CD8-positive, alpha-beta memory T cell (primary cell): ENCODE measurements at regions not wholly inside any gene's neighbourhood (a gene's known extent, or its start where the extent isn't known, plus 50 kb on each side); places are given as distances from the start of the nearest gene placed in this dataset.
A peak's percentile ranks its signal among the peaks of the same experiment; 100 is the strongest.

ENCODE experiments used
- CTCF ChIA-PET: fragments of 350-600 bp; sonication (Branson Sonifier 250); formaldehyde crosslinking; loops from one replicate; lab custom pipeline; 2021; ENCODE audit warnings: antibody characterized with exemption; lab: Charles Lee
- POLR2A ChIA-PET: fragments of 350-600 bp; sonication (Branson Sonifier 250); formaldehyde crosslinking; loops from one replicate; lab custom pipeline; 2021; ENCODE audit warnings: antibody characterized with exemption; lab: Charles Lee
- DNase-seq, 5 donors: peaks; one replicate each; pipeline versions ENCODE4 v3.0.0 to v3.0.0-alpha.2; 2020 to 2022; ENCODE audit warnings: mixed read lengths in 1 of 5
- H3K27ac ChIP-seq: one replicate; pipeline ENCODE4 v1.7.0; 2013; ENCODE audit warnings: low read depth, mild to moderate bottlenecking, low read length, moderate library complexity
- H3K27me3 ChIP-seq: 2 replicates; pipeline ENCODE4 v1.7.0; 2013; ENCODE audit warnings: low read length, mild to moderate bottlenecking; ENCODE audit not compliant: insufficient read depth, poor library complexity, severe bottlenecking
- H3K36me3 ChIP-seq: 2 replicates; pipeline ENCODE4 v1.7.0; 2013; ENCODE audit warnings: mild to moderate bottlenecking, low read length, moderate library complexity; ENCODE audit not compliant: insufficient read depth
- H3K4me1 ChIP-seq: 2 replicates; pipeline ENCODE4 v1.7.0; 2013; ENCODE audit warnings: mild to moderate bottlenecking, low read length, moderate library complexity; ENCODE audit not compliant: insufficient read depth
- H3K4me3 ChIP-seq: 2 replicates; pipeline ENCODE4 v1.7.0; 2013; ENCODE audit warnings: mild to moderate bottlenecking, low read length
- H3K9me3 ChIP-seq: 2 replicates; pipeline ENCODE4 v1.7.0; 2013; ENCODE audit warnings: mild to moderate bottlenecking, low read length
- H3K27ac Mint-ChIP-seq, 8 donors: one replicate each; pipeline ENCODE4 v1.8.0; 2020 to 2021; ENCODE audit warnings: mixed read lengths in 8 of 8, mild to moderate bottlenecking in 6 of 8, inconsistent platforms in 3 of 8, moderate library complexity in 3 of 8
- H3K27me3 Mint-ChIP-seq, 2 donors: one replicate each; pipeline ENCODE4 v1.8.0; 2020 to 2021; ENCODE audit warnings: mixed read lengths in 2 of 2, mild to moderate bottlenecking in 1 of 2, moderate library complexity in 1 of 2
- H3K36me3 Mint-ChIP-seq, 3 donors: one replicate each; pipeline ENCODE4 v1.8.0; 2020 to 2021; ENCODE audit warnings: mixed read lengths in 3 of 3, inconsistent platforms in 1 of 3, mild to moderate bottlenecking in 1 of 3
- H3K4me1 Mint-ChIP-seq, 3 donors: one replicate each; pipeline ENCODE4 v1.8.0; 2020 to 2021; ENCODE audit warnings: mixed read lengths in 3 of 3, inconsistent platforms in 1 of 3, mild to moderate bottlenecking in 1 of 3
- H3K4me3 Mint-ChIP-seq, 7 donors: one replicate each; pipeline ENCODE4 v1.8.0; 2020 to 2021; ENCODE audit warnings: mixed read lengths in 7 of 7, mild to moderate bottlenecking in 6 of 7, moderate library complexity in 4 of 7, inconsistent platforms in 2 of 7
- H3K9me3 Mint-ChIP-seq, 5 donors: one replicate each; pipeline ENCODE4 v1.8.0; 2020 to 2022; ENCODE audit warnings: mixed read lengths in 5 of 5, mild to moderate bottlenecking in 3 of 5, moderate library complexity in 2 of 5, inconsistent platforms in 1 of 5

DNA sequence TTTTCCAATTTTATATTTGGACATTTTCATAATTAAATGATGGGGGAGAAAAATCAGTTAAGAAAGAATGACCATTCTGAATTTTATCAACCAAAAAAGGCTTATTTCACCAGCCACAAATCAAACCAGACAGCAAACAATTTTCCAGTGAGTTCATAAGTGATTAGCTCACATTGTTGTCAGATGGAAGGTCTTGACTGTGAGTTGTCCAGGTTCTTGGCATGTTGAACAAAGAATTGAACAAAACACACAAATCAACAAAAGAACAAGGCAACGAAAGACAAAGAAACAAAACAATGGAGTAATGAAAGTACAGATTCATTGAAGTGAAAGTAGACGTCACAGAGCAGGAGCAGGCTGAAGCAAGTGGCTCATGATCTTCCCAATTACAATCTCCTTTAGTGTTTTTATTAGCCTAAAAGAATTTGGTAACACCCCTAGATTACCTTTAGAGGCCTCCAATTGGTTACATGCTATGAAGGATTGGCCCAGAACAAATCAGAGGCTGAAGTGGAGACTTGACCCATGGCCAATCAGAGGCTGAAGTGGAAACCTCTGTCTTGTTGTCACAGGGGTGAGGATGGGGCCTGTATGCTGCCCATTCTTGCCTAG lies 248.7 kb downstream of the NEBL start:
- POLR2A ChIA-PET, result no interaction called here
- Mint-ChIP-seq H3K9me3 (peaks cover 4 to 16% (median 8%) of the 10 kb centered on the region in 5 donors), H3K27me3 (no peaks in the 10 kb centered on the region), H3K4me1 (no peaks in the 10 kb centered on the region), H3K36me3 (no peaks in the 10 kb centered on the region), H3K27ac (no peak overlapping the region), H3K4me3 (no peak overlapping the region)
- H3K4me1 ChIP-seq, result no peaks in the 10 kb centered on the region
- no peaks in the 10 kb centered on the region for H3K36me3 ChIP-seq
- H3K27me3 ChIP-seq, result no peaks in the 10 kb centered on the region
- CTCF ChIA-PET, result no interaction called here
- no peak overlapping the region for H3K27ac ChIP-seq
- no peak for DNase-seq
- H3K9me3 ChIP-seq, result no peaks in the 10 kb centered on the region
- H3K4me3 ChIP-seq, result no peak overlapping the region

GRCh38 chr10:20647756-20648155 lies 249.4 kb downstream of the NEBL start:
- Mint-ChIP-seq H3K36me3 (no peaks in the 10 kb centered on the region), H3K4me1 (no peaks in the 10 kb centered on the region), H3K27me3 (no peaks in the 10 kb centered on the region), H3K27ac (no peak overlapping the region), H3K9me3 (peaks cover 4 to 15% (median 7%) of the 10 kb centered on the region in 5 donors), H3K4me3 (no peak overlapping the region)
- H3K36me3 ChIP-seq, result no peaks in the 10 kb centered on the region
- CTCF ChIA-PET, result no interaction called here
- no peak overlapping the region for H3K4me3 ChIP-seq
- DNase-seq, result no peak
- H3K27me3 ChIP-seq, result no peaks in the 10 kb centered on the region
- H3K27ac ChIP-seq, result no peak overlapping the region
- H3K4me1 ChIP-seq, result no peaks in the 10 kb centered on the region
- POLR2A ChIA-PET, result no interaction called here
- H3K9me3 ChIP-seq, result no peaks in the 10 kb centered on the region

DNA sequence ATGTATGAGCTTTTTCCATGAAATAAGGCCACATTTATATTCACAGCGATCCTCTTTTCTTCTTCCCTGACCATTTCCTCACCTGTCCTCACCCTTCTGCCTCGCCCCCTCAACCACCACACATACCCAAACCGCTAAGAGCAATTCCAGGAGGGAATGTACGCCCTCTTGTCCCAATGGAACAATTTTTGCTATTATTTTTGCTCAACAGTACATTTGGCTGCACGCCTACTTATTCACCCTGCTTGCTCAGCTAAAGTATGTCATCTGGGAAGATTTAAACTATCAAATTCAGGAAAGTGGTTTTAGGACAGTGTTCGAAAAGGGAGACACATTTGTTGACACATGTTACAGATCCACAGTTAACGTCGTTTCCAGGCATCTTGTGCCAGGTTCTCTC lies 252.7 kb downstream of the NEBL start:
- Mint-ChIP-seq H3K27me3 (no peaks in the 10 kb centered on the region), H3K9me3 (peaks cover 0 to 17% (median 11%) of the 10 kb centered on the region in 5 donors), H3K4me1 (no peaks in the 10 kb centered on the region), H3K4me3 (no peak overlapping the region), H3K27ac (peak overlapping the region in 1 of 8 donors; percentile 78), H3K36me3 (no peaks in the 10 kb centered on the region)
- POLR2A ChIA-PET, result no interaction called here
- CTCF ChIA-PET, result no interaction called here
- no peak for DNase-seq
- H3K9me3 ChIP-seq, result no peaks in the 10 kb centered on the region
- no peaks in the 10 kb centered on the region for H3K4me1 ChIP-seq
- H3K27ac ChIP-seq, result no peak overlapping the region
- H3K4me3 ChIP-seq, result no peak overlapping the region
- no peaks in the 10 kb centered on the region for H3K27me3 ChIP-seq
- H3K36me3 ChIP-seq, result no peaks in the 10 kb centered on the region

- H3K4me1 ChIP-seq, result no peaks in the 10 kb centered on the region
- POLR2A ChIA-PET, result no interaction called here
- no peaks in the 10 kb centered on the region for H3K27me3 ChIP-seq
- H3K9me3 Mint-ChIP-seq, result peaks cover 0 to 25% (median 12%) of the 10 kb centered on the region in 5 donors
- no peak overlapping the region for H3K27ac ChIP-seq
- DNase-seq, result no peak
- H3K27me3 Mint-ChIP-seq, result no peaks in the 10 kb centered on the region
- H3K36me3 Mint-ChIP-seq, result no peaks in the 10 kb centered on the region
- no peaks in the 10 kb centered on the region for H3K9me3 ChIP-seq
- no peak overlapping the region for H3K27ac Mint-ChIP-seq
- H3K4me3 ChIP-seq, result no peak overlapping the region
- no peaks in the 10 kb centered on the region for H3K4me1 Mint-ChIP-seq
- no peak overlapping the region for H3K4me3 Mint-ChIP-seq
- H3K36me3 ChIP-seq, result no peaks in the 10 kb centered on the region
- CTCF ChIA-PET, result no interaction called here
Measured at GRCh38 chr10:20641605-20642004, 255.5 kb downstream of the NEBL start.

DNA sequence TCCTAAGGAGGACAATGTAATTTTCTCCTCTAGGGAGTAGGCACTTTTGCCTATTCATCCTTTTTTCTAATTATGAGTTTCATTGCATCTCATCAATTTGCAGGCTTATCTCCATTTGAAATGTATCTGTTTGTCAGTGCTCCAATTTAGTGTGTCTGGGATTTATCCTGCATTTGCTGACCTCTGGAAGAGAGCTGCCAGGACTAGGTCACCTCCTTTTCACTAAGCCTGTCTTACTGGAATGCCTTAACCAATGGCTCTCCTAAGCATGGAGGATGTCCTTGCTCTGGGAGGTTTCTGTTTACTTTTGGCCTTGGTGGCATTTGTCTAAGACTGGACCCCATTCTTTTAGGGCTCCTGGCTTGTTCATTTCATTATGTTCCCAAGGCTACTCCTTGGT lies 261.5 kb downstream of the NEBL start:
- no peak overlapping the region for H3K27ac Mint-ChIP-seq
- no peaks in the 10 kb centered on the region for H3K4me1 Mint-ChIP-seq
- POLR2A ChIA-PET, result no interaction called here

DNA sequence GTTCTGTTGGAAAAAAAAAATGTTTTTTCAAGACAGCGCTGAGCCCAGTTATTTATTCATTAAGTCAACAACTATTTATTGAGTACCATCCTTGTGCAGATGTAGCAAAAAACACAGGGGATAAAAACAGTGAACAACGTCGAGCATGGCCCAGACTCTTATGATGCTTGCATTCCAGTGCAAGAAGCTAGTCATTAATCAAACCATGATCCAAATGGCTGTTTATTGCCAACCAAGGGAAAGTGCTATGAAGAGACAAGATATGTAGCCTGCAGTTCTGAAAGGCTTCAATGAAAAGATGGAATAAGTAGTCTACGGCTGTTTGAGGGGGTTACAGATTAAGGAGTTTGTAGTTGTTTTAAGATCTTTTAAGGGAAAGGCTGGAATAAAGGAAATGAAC lies 262.3 kb downstream of the NEBL start:
- Mint-ChIP-seq H3K4me1 (no peaks in the 10 kb centered on the region), H3K36me3 (no peaks in the 10 kb centered on the region), H3K4me3 (no peak overlapping the region), H3K27ac (no peak overlapping the region), H3K27me3 (no peaks in the 10 kb centered on the region), H3K9me3 (peaks cover 0 to 12% (median 7%) of the 10 kb centered on the region in 5 donors)
- H3K4me3 ChIP-seq, result no peak overlapping the region
- no peaks in the 10 kb centered on the region for H3K27me3 ChIP-seq
- no peaks in the 10 kb centered on the region for H3K36me3 ChIP-seq
- no peak for DNase-seq
- H3K4me1 ChIP-seq, result no peaks in the 10 kb centered on the region
- no peaks in the 10 kb centered on the region for H3K9me3 ChIP-seq
- ChIA-PET CTCF (no interaction called here), POLR2A (no interaction called here)
- H3K27ac ChIP-seq, result no peak overlapping the region

More for the DNA sequence above, 261.5 kb downstream of the NEBL start:
- Histone ChIP-seq H3K9me3 (no peaks in the 10 kb centered on the region), H3K36me3 (no peaks in the 10 kb centered on the region), H3K4me3 (no peak overlapping the region), H3K4me1 (no peaks in the 10 kb centered on the region), H3K27ac (no peak overlapping the region), H3K27me3 (no peaks in the 10 kb centered on the region)
- no peaks in the 10 kb centered on the region for H3K27me3 Mint-ChIP-seq
- H3K36me3 Mint-ChIP-seq, result no peaks in the 10 kb centered on the region
- no peak for DNase-seq
- CTCF ChIA-PET, result no interaction called here
- peaks cover 0 to 15% (median 7%) of the 10 kb centered on the region in 5 donors for H3K9me3 Mint-ChIP-seq
- no peak overlapping the region for H3K4me3 Mint-ChIP-seq

- Mint-ChIP-seq H3K27me3 (no peaks in the 10 kb centered on the region), H3K27ac (no peak overlapping the region), H3K4me3 (no peak overlapping the region), H3K9me3 (peaks cover 0 to 7% (median 6%) of the 10 kb centered on the region in 5 donors), H3K36me3 (no peaks in the 10 kb centered on the region), H3K4me1 (no peaks in the 10 kb centered on the region)
- Histone ChIP-seq H3K4me1 (no peaks in the 10 kb centered on the region), H3K4me3 (no peak overlapping the region), H3K9me3 (no peaks in the 10 kb centered on the region), H3K27ac (no peak overlapping the region), H3K27me3 (no peaks in the 10 kb centered on the region), H3K36me3 (no peaks in the 10 kb centered on the region)
- CTCF ChIA-PET, result no interaction called here
- POLR2A ChIA-PET, result no interaction called here
- no peak for DNase-seq
Measured at GRCh38 chr10:20633714-20634113, 263.4 kb downstream of the NEBL start.

DNA sequence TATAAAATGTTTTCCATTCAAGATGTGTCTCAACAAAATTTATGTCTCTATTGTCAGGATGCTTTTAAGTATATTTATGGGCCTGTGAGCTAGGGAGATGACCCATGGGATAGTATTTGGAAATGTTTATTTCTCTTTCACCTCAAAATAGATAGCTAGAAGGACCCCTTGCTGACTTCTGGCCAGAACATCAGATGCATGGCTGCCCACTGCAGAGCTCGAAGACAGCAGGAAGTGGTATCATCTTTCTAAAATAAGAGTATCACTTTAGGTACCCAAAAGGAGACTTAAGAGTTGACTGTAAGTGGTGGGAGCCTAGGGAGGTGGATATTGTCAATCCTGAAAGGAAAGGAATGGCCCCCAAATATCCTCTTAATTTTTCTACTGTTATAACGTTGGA lies 264.4 kb downstream of the NEBL start:
- ChIA-PET CTCF (no interaction called here), POLR2A (no interaction called here)
- H3K4me3 ChIP-seq, result no peak overlapping the region
- no peaks in the 10 kb centered on the region for H3K9me3 ChIP-seq
- Mint-ChIP-seq H3K27ac (no peak overlapping the region), H3K27me3 (no peaks in the 10 kb centered on the region), H3K4me1 (no peaks in the 10 kb centered on the region), H3K36me3 (no peaks in the 10 kb centered on the region), H3K9me3 (peaks cover 0 to 7% (median 3%) of the 10 kb centered on the region in 5 donors), H3K4me3 (no peak overlapping the region)
- no peaks in the 10 kb centered on the region for H3K36me3 ChIP-seq
- H3K4me1 ChIP-seq, result no peaks in the 10 kb centered on the region
- H3K27me3 ChIP-seq, result no peaks in the 10 kb centered on the region
- no peak overlapping the region for H3K27ac ChIP-seq
- no peak for DNase-seq
